Stimulated activated CD8-positive, alpha-beta memory T cell treated with anti-CD3 and anti-CD28 coated beads, Interleukin-4, amount 100 ng/mL, for 48 hours (primary cell): ENCODE measurements at regions not wholly inside any gene's neighbourhood (a gene's known extent, or its start where the extent isn't known, plus 50 kb on each side); places are given as distances from the start of the nearest gene placed in this dataset.

Experiments used
- DNase-seq: peaks from one replicate; pipeline ENCODE4 v3.0.0-alpha.2; 2020

- no peak for DNase-seq
Observed at GRCh38 chr11:39288011-39288410, 2171.4 kb downstream of the LRRC4C start.

DNA sequence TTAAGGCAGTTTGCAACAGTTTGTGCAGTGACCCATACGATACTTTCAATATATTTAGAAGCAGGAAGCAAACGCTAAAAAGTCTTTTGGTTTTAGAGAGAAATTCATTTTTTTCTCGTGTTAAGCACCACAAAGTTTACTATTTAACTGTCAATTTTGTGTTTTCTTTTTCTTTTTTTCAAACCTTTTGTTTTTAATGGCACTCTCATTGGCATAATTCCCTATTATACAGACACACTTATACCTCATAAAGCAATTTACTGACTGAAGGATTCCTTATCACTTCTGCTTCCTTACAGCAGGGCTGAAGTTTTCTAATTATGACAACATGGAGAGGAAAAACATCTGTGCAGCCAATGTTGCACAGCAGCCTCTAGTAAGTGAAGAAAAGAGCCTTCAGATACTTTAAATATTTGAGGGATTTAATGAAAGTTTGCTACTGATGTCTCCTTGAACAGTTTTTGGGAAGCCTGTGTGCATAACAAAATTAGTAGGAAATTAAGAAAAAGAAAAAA, 2191.2 kb downstream of the LRRC4C start:
- DNase-seq = no peak

GRCh38 chr11:39255648-39256047, 2203.8 kb downstream of the LRRC4C start:
- DNase-seq = no peak

GRCh38 chr11:39249566-39250365, 2209.7 kb downstream of the LRRC4C start:
- DNase-seq = no peak

DNA sequence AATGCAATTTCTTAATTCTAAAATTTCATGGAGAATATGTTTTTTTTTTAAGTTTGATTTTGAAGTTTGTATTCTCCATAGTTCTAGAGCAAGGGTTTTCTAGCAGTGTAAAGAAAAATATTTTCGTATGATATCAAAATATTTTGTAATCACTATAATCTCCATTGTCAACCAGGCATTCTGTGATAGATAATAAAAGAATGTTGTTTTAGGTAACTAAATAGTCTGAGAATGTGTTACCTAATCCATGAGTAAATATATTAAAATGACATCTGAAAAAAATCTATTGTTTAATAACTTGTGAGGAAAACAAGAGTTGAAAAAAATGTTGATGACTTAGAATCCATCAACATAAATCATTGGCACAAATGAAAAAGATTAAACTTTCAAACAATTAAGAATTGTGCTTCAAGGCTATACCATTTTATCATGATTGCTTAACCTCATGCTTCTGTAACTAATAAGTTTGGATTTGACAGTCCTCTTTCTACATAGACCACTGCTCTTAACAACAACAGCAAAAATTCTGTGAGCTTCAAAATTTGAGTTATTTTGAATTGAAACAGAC, 2211.8 kb downstream of the LRRC4C start:
- DNase-seq = no peak

- no peak for DNase-seq
Observed at GRCh38 chr11:39239553-39239952, 2219.9 kb downstream of the LRRC4C start.

- no peak for DNase-seq
Observed at GRCh38 chr11:39236916-39237315, 2222.5 kb downstream of the LRRC4C start.

- DNase-seq = no peak
Observed at GRCh38 chr11:39221550-39222138, 2237.8 kb downstream of the LRRC4C start.

DNA sequence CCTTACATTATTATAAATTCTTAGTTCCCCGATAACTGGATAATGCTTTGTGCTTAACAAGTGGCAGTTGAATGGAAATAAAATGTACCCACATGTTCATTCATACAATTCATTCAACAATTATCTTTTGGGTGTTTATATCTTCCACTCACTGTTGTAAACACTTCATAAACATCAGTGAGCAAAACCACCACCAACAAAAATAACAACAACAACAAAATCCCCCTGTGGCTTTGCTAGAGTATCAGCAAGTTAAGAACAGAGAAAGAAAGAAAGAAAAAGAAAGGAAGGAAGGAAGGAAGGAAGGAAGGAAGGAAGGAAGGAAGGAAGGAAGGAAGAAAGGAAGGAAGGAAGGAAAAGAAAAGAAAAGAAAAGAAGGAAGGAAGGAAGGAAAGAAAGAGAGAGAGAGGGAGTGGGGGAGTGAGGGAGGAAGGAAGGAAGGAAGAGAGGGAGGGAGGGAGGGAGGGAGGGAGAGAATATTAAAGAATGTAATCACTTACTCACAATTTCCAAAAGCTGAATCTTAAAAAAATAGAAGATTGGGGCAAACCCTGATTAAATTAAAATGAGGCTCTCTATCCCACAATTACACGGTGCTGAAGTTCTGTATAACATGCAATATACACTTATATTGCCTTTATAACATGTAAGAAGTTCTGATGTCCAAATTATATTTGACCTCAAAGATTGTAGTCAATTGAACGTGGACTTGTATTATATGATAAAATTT, 2238.8 kb downstream of the LRRC4C start:
- no peak for DNase-seq

DNA sequence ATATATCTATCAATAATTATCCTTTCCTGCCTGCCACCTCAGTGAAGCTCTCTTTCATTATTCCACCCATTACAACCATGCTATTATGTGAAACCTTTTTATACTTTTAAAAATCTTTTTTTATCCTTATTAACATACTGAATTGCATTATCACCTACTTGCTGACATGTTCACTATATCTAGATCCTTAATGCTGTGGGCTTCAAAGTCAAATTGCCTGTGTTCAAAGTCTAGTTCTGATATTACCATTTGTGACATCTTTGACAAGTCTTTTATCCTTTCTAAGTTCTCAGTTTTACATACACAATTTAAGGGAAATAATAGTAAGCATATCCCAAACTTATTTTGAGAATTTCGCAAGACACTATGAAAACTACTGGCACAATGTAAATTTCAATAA, 2239.4 kb downstream of the LRRC4C start:
- no peak for DNase-seq

DNA sequence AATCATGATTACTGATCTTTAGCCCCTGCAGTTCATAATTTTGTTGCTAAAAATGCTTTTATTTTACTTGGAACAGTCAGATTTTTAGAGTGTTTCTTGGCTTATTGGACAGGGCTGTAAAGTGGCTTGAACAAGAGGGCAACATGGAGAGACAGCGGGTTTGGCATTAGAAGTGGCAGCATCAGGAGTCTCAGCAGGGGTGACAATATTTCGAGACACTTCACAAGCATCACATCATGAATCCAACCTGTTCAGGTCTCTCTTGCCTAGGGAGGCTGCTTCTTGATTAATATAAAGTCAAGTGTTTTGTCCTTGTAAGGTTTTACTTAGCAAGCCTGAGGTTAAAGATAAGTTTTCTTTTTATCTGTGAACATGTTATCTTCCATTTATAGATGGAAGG, 2249.5 kb downstream of the LRRC4C start:
- DNase-seq = no peak

DNA sequence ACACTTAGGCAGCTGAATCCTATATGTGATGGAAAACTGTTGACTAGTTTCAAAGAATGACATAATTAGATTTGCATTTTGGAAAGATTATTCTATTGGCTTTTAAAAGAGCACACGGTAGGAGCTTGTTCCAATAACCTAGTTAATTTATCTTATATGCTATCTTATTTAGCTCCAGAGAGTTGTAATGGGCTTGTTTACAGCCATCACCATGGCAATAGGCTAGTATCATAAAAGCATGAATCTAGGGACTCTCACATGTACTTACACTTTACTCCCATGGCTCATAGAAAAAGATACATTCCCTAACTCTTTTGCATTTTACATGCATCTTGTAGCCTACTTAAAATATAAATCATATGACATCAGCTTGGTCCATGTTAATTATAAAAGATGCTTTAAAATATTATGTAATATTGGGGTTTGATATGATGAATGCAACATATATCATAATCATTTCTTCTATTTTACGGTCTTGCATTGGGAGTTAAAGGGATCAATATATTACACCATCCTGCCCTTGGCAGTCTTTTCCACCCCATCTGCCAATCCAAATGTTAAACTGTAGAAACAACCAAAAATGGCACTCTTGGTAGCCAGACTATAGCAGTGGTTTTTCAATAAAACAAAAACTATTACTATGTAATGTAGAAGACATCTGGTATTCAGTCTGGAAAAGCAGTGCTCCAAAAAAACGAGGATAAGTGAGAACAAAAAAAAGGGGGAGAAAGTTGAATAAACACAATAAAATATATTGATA, 2254.0 kb downstream of the LRRC4C start:
- DNase-seq = no peak

DNA sequence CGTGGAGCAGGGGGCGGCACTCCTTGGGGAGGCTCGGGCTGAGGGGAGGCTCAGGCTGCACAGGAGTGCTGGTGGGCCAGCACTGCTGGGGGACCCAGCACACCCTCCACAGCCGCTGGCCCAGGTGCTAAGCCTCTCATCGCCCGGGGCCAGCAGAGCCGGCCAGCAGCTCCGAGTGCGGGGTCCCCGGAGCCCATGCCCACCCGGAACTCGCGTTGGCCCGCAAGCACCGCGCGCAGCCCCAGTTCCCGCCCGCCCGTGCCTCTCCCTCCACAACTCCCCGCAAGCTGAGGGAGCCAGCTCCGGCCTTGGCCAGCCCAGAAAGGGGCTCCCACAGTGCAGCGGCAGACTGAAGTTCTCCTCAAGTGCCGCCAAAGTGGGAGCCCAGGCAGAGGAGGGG, 2266.8 kb downstream of the LRRC4C start:
- no peak for DNase-seq

DNA sequence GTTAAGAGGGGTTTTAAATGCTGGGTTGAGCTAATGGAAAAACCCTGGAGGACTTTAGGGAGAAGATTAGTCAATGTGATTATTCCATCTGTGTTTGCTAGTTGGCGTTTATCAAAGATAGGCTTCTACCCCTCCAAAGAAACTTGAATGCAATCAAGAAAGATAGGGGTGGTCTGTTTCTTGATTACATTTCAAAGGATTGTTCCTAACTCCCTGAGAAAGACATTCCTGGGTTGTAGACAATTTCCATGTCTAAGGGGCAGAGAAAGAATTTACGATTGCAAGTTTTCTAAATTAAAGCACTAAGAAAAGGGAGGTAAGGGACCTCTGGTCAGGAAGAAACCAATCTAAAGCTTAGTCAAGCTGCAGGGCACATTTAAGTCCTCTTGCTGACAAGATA, 2268.7 kb downstream of the LRRC4C start:
- DNase-seq = no peak

- DNase-seq = no peak
Observed at GRCh38 chr11:39177678-39178077, 2281.8 kb downstream of the LRRC4C start.

DNA sequence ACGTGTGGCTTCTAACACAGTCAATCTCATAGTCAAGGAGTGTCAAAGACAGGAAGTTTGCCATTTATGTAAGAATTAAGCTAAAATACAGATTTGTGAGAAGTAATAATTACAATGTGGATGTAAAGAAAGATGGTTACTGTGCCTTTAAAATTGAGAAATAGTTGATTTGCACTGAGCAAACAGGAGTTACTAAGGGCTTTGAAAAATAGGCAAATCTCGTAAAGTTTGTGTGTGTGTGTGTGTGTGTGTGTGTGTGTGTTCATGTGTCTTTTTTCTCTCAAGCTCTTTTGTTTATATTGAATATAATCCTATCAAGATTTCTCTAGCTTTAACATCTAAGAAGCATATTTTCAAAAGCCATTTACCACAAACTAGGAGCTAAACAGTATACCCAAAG, 2284.5 kb downstream of the LRRC4C start:
- DNase-seq = no peak

DNA sequence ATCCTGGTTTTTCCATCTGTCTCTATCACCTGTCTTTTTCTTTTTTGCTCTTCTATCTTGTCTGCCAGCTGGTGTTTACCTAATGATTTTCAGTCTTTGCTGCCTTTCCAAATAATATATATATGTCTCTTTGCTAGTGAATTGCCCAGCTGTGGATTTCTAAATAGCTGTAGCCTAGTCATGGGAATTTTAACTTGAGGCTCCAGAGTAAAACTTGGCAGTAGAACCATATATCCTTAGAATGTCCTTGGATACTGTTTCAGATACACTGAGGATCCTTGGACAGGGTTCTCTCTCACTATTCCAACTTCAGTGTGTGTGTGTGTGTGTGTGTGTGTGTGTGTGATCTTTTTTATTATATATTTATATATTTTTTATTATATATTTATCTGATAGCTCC, 2285.3 kb downstream of the LRRC4C start:
- no peak for DNase-seq

DNA sequence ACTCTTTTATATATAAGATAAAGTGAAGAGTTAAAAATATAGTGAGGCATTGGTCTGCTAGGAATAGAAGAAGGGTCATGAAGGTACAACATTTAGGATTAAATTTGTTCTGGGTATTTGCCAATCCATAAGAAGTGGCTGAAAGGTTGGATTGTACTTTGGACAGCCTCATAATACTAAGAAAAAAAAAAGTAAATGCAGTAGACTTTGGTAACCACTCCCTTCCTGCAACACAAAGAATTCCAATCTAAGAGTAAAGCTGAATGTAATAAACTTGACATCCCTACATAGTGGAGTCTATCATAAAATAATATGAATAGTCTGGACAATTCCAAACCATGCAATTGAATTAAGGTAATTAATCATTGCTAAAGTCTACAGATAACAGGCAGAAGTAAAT, 2294.4 kb downstream of the LRRC4C start:
- no peak for DNase-seq

- DNase-seq = no peak
Observed at GRCh38 chr11:39149214-39149613, 2310.2 kb downstream of the LRRC4C start.

GRCh38 chr11:39145346-39145745, 2314.1 kb downstream of the LRRC4C start:
- DNase-seq = no peak

- no peak for DNase-seq
Observed at GRCh38 chr11:39144351-39145130, 2314.9 kb downstream of the LRRC4C start.

- DNase-seq = no peak
Observed at GRCh38 chr11:39139581-39139980, 2319.9 kb downstream of the LRRC4C start.
